NCI-H146 treated with DMSO at 0.1 percent for 48 hours (cell line): ENCODE measurements at regions not wholly inside any gene's neighbourhood (a gene's known extent, or its start where the extent isn't known, plus 50 kb on each side); places are given as distances from the start of the nearest gene placed in this dataset.

ENCODE experiments used
- DNase-seq: peaks from one replicate; lab custom pipeline; 2025; ENCODE audit not compliant: unreplicated experiment; lab: John Stamatoyannopoulos, UW

DNA sequence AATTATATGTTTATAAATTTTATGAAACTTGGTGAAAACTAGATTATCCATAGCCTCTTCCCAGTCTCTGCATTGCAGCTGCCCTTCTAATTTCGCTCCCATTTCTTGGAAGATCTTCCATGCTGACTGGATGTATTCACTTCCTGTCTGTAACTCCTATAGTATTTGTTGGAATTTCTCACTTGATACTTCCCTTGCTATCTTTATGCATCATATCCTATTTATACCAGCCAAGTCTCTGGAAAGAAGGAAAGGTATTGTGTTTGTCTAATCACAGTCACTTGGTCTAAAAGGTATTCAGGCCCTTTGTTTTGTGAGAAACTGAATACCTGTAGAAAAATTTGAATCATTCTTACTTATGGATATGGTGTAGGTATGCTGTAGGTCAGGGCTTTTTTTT is 870.9 kb upstream of the FRG1 start:
- DNase-seq, result no peak

- no peak for DNase-seq
Observed at GRCh38 chr4:189071241-189071640, 869.4 kb upstream of the FRG1 start.

GRCh38 chr4:189073739-189074138 is 866.9 kb upstream of the FRG1 start:
- no peak for DNase-seq

DNA sequence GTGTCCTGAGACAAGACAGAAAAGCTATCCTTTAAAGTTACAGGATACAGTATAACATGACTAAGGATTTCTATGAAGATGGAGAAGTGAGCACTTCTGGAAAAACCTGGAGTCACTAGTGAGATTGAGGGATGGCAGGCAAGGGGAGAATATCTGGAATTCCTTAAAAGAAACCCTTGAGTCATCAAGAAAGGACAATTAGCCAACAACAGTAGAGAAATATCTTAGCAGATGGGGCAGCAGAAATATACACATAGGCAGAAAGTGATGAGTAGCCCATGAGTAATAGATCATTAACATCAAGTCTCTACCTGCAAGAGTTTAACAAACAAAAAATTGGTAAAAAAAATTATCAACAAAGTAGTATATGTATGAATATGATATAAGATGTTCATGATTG is 858.8 kb upstream of the FRG1 start:
- DNase-seq, result no peak

DNA sequence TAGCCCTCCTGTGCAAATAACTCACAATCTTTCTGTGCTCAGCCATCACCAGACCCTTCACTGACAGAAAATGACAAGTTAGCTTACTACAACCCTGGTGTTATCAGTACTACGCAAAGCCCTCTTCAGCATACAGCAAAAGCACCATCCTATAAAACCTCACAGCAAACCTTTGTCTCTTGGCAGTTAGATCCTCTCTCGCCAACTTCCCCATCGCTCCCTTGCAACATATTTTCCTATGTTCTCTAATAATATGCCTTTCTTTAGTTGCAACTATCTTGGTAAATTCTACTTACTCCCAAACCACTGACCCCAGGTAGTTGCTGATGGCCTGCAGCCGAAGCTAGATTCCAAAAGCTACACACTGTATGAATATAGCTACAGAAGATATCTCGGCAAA is 856.9 kb upstream of the FRG1 start:
- no peak for DNase-seq

- DNase-seq, result no peak
Observed at GRCh38 chr4:189084671-189085070, 856.0 kb upstream of the FRG1 start.

DNA sequence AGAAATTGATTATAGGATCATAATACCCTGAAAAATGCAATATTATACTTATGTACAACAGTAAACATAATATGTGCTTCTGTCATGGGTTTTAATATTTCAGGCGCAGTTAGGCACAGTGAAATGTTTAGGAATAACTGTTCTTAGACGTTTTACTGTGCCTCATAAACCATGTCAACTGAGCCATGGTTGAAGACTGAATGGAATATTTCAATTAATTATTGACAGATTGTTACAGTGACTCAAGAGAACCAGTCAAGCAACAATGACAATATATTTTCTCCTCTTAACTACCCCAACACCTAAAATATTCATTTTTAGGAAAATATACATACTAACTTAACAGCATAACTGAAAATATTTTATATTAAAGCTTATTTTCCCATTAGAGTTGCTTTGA is 852.7 kb upstream of the FRG1 start:
- DNase-seq, result no peak

DNA sequence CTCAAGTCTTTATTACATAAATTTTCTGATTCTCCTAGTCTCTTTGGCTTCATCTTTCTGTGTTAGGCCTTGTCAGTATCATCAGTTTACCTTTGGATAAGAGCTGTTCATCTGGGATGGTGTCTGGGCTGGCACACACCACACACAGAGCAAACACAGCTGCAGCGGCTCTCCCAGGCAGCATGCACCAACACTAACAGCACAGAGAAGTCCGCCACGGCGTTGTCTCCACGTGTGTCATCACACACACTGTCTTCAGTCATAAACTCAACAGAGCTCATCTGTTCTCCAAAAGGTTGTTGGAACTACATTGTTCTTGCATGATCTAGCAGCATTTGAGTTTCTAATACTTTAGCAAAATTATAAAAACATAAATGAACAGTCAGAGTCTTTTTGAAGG is 851.9 kb upstream of the FRG1 start:
- DNase-seq, result peak; percentile 8

- DNase-seq, result no peak
Observed at GRCh38 chr4:189090174-189090814, 850.4 kb upstream of the FRG1 start.

GRCh38 chr4:189092581-189092980 is 848.1 kb upstream of the FRG1 start:
- no peak for DNase-seq

- DNase-seq, result no peak
Observed at GRCh38 chr4:189096108-189096507, 844.6 kb upstream of the FRG1 start.

GRCh38 chr4:189096717-189097116 is 844.0 kb upstream of the FRG1 start:
- no peak for DNase-seq

DNA sequence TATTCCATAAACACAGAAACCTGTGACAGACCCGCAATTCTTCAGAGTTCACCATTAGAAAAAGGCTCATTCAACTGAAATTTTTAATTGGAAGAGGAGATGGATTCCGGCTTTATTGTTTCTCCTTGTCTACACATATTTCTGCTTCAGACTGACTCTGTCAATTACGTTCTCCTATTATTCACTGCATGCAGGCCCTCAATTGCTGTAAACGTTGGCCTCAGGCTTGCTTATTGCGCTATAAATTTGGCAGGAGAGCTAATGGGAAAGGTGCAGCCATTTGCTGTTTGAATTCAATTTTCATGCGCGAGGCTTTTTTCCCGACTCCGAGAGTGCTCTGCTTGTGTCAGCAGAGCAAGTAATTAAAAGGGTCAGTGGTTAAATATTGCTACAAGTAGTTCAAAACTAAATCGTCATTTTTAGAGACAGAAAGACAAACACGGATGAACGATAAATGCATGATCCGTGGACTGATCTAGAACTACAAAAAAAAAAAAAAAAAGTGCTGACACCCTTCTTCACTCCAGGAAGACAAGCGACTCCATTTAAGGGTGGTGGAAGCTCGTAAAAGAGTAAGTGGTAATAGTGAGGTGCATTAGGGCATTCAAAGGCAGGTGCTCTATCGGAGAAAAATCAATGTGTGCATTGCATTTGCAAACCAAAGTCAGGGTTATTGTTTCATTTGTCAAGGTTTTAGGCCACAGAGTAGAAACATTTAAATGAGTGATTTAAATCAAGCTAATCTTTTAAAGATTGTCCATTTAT is 841.6 kb upstream of the FRG1 start:
- DNase-seq, result no peak

- no peak for DNase-seq
Observed at GRCh38 chr4:189113389-189113888, 827.2 kb upstream of the FRG1 start.

DNA sequence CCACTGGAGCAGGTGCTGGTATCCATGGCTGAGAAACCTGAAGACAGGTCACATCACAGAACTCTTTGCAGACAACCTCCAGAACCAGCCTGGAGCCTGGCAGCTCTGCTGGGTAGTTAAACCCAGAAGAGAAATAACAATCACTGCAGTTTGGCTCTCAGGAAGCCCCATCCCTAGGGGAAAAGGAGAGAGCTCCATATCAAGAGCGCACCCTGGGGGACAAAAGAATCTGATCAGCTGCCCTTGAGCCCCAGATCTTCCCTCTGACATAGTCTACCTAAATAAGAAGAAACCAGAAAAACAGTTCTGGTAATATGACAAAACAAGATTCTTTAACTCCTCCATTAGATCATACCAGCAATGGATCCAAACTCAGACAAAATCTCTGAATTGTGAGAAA is 823.2 kb upstream of the FRG1 start:
- DNase-seq, result no peak

GRCh38 chr4:189121336-189121735 is 819.3 kb upstream of the FRG1 start:
- DNase-seq, result no peak

DNA sequence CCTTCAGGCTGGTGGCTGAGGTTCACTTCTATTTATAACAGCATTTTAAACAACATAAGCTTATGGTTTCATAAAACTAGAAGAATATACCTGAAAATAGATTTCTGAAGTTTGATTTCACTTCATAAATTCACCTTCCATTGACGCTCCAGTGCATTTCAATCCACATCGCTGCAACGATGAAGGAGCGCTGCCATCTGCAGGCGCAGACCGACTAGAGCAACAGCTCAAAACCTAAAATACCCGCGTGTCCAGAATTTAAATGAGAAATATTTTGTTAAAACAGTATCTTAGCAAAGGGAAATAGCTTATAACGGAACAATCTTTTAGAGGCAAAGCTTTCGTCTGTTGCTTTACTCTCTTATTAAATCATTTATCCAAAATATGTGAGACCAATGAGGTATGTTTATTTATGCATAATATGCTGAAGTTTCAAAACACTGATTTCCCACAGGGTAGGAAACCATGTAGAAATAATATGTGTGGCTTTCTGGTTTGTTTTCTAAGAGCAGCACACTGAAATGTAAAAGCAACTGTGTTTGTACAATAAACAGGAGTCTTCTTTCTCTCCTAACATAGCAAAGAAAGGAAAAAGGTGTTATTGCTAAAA is 816.4 kb upstream of the FRG1 start:
- DNase-seq, result no peak

DNA sequence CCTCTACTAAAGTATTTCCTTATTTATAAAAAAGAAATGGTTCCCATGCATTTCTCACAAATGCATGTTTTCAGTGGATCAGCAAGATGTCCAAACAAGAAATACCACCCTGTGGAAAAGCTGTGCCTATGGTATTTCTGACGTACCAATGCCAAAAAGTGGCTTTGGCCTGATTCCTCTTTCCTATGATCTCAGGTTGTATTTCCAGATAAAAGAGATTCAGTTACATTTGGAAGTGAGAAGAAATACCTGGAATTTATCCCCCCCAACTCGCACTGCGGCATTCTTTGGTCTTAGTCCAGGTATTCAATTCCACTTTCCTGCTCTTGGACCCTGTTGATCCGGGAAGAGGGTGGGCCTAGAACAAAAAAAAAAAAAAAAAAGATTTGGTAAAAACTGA is 815.9 kb upstream of the FRG1 start:
- no peak for DNase-seq

DNA sequence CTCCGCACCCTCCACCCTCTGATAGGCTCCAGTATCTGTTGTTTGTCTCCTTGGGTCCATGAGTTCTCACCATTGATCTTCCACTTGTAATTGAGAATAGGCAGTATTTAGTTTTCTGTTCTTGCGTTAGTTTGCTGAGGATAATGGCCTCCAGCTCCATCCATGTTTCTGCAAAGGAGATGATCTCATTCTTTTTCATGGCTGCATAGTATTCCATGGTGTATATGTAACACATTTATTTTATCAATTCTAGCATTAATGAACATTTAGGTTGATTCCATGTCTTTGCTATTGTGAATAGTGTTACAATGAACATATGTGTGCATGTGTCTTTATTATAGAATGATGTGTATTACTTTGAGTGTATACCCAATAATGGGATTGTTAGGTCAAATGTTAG is 814.6 kb upstream of the FRG1 start:
- no peak for DNase-seq

DNA sequence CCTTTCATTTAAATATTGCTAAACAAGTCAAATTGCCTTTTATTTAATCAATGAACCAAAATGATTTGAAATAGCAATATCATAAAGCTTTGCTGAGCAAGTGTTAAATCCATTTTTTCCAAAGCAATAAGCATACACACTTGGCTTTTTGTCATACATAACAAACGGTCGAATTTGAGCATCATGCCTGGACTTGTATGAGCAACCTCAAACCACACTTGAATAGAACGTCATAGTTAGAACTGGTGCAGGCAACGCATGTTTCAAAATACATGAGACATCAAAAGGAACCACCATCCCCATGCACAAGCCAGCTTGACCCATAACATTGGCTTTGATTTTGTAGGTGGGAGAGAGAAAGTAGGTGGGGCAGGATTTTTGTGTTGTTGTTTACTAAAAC is 812.3 kb upstream of the FRG1 start:
- DNase-seq, result no peak

- DNase-seq, result no peak
Observed at GRCh38 chr4:189129044-189129694, 811.5 kb upstream of the FRG1 start.

- no peak for DNase-seq
Observed at GRCh38 chr4:189131118-189131517, 809.6 kb upstream of the FRG1 start.
